Adrenal gland (tissue), 5 donors: ENCODE measurements at regions not wholly inside any gene's neighbourhood (a gene's known extent, or its start where the extent isn't known, plus 50 kb on each side); places are given as distances from the start of the nearest gene placed in this dataset.

Experiments used
- CTCF ChIP-seq, 6 experiments: fragments of 450-650 bp in 4 of 6; fragments of 200-600 bp in 2 of 6; sonication (generic) in 1 of 6; IDR thresholded peaks; 1 replicate in 5 of 6; 2 replicates in 1 of 6; pipeline versions ENCODE4 v1.5.1 to v1.8.0; 2016 to 2021; ENCODE audit warnings: antibody characterized with exemption in 6 of 6, mild to moderate bottlenecking in 2 of 6, moderate library complexity in 1 of 6
- POLR2A ChIP-seq, 2 donors: fragments of 450-650 bp; IDR thresholded peaks; one replicate each; pipeline ENCODE4 v1.6.1; 2017; ENCODE audit warnings: antibody characterized with exemption in 2 of 2, mild to moderate bottlenecking in 2 of 2, moderate library complexity in 1 of 2
- donor health status: DM: no; HTN: no; CAD: no.

DNA sequence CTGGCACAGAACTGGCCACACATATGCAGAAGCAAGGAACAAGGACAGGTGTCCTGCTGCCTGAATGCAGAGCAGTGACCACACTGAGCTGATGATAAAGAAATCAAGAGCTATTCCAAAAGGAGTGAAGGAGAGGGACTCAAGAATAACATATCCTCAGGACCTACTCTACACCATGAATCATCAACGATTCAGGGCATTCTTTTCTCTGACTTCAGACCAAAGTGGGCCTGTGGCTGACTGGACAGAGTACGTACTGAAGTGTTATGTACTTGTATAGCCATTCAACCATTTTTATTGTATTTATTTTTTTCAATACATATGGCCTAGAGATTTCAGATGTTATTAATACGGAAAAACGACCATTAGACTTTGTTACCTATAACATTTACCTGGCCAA lies 177.5 kb upstream of the TMTC1 start:
- TF ChIP-seq CTCF (IDR thresholded peaks at IDR 0.05) (no peak), POLR2A (IDR thresholded peaks at IDR 0.05) (no peak)
